Neural cell (in vitro differentiated cells): ENCODE measurements at regions not wholly inside any gene's neighbourhood (a gene's known extent, or its start where the extent isn't known, plus 50 kb on each side); places are given as distances from the start of the nearest gene placed in this dataset.

Experiments
- H2AFZ ChIP-seq: fragments of 200-600, 300-800 bp; sonication (generic), shearing (Covaris generic); 2 replicates; pipeline ENCODE4 v1.6.0; 2014; ENCODE audit warnings: low read depth, mild to moderate bottlenecking, antibody characterized with exemption, low read length, moderate library complexity
- H3F3A ChIP-seq: fragments of 200-600 bp; shearing (Covaris generic); 2 replicates; pipeline ENCODE4 v1.6.1; 2016; ENCODE audit warnings: mild to moderate bottlenecking, moderate library complexity, mixed read lengths, antibody characterized with exemption, low read length; ENCODE audit not compliant: insufficient read depth, poor library complexity, severe bottlenecking
- H3K27ac ChIP-seq: fragments of 200-600, 300-800 bp; sonication (generic), shearing (Covaris generic); 2 replicates; pipeline ENCODE4 v1.5.1; 2014; ENCODE audit warnings: mild to moderate bottlenecking, low read length, moderate library complexity
- H3K27me3 ChIP-seq: fragments of 300-800, 200-600 bp; sonication (generic), shearing (Covaris generic); 2 replicates; pipeline ENCODE4 v1.6.0; 2014; ENCODE audit warnings: mild to moderate bottlenecking, low read depth, low read length, moderate library complexity; ENCODE audit not compliant: insufficient read depth
- H3K36me3 ChIP-seq: fragments of 300-800, 200-600 bp; sonication (generic), shearing (Covaris generic); 2 replicates; pipeline ENCODE4 v1.5.1; 2014; ENCODE audit warnings: mild to moderate bottlenecking, antibody characterized with exemption, low read length, moderate library complexity; ENCODE audit not compliant: insufficient read depth
- H3K4me2 ChIP-seq: fragments of 300-800, 200-600 bp; sonication (generic), shearing (Covaris generic); 2 replicates; pipeline ENCODE4 v1.6.0; 2014; ENCODE audit warnings: mild to moderate bottlenecking, low read length
- H3K4me3 ChIP-seq: fragments of 300-800, 200-600 bp; sonication (generic), shearing (Covaris generic); 2 replicates; pipeline ENCODE4 v1.5.1; 2014; ENCODE audit warnings: mild to moderate bottlenecking, low read length, moderate library complexity
- H3K79me2 ChIP-seq: fragments of 200-600 bp; shearing (Covaris generic); replicated peaks from 2 replicates; pipeline ENCODE4 v1.6.0; 2014; ENCODE audit warnings: mild to moderate bottlenecking, low read length, moderate library complexity; ENCODE audit not compliant: insufficient read depth
- H3K9ac ChIP-seq: fragments of 300-800, 200-600 bp; sonication (generic), shearing (Covaris generic); 2 replicates; pipeline ENCODE4 v1.6.1; 2016; ENCODE audit warnings: mild to moderate bottlenecking, low read length, mixed read lengths
- H3K9me2 ChIP-seq: fragments of 200-600 bp; shearing (Covaris generic); 2 replicates; pipeline ENCODE4 v1.6.1; 2016; ENCODE audit warnings: mild to moderate bottlenecking, low read length, mixed read lengths; ENCODE audit not compliant: insufficient read depth
- H3K9me3 ChIP-seq: fragments of 200-600, 300-800 bp; sonication (generic), shearing (Covaris generic); 2 replicates; pipeline ENCODE4 v1.6.1; 2016; ENCODE audit warnings: mild to moderate bottlenecking, mixed run types, low read length, moderate library complexity, mixed read lengths
- H4K20me1 ChIP-seq: fragments of 200-600 bp; shearing (Covaris generic); 2 replicates; pipeline ENCODE4 v1.6.1; 2016; ENCODE audit warnings: mild to moderate bottlenecking, mixed run types; ENCODE audit not compliant: insufficient read depth
- CTCF ChIP-seq: fragments of 450-650 bp; IDR thresholded peaks from 2 replicates; pipeline ENCODE4 v1.5.1; 2014; ENCODE audit warnings: antibody characterized with exemption, mild to moderate bottlenecking, moderate library complexity; ENCODE audit not compliant: poor library complexity, severe bottlenecking
- EP300 ChIP-seq: fragments of 450-650 bp; conservative IDR thresholded peaks from 2 replicates; pipeline ENCODE4 v1.6.1; 2014; ENCODE audit warnings: antibody characterized with exemption, mild to moderate bottlenecking, moderate library complexity; ENCODE audit not compliant: poor library complexity, severe bottlenecking
- EZH2 ChIP-seq: fragments of 200-600, 300-800 bp; shearing (Covaris generic), sonication (generic); IDR thresholded peaks from 2 replicates; pipeline ENCODE4 v1.6.1; 2014; ENCODE audit warnings: antibody characterized with exemption, low read length, borderline replicate concordance, mild to moderate bottlenecking; ENCODE audit not compliant: insufficient read depth, poor library complexity, severe bottlenecking
- MXI1 ChIP-seq: fragments of 450-650 bp; conservative IDR thresholded peaks from 2 replicates; pipeline ENCODE4 v1.6.1; 2014; ENCODE audit warnings: antibody characterized with exemption, mild to moderate bottlenecking; ENCODE audit not compliant: poor library complexity, severe bottlenecking
- POLR2AphosphoS5 ChIP-seq: IDR thresholded peaks from 2 replicates; pipeline ENCODE4 v1.6.1; 2012
- RAD21 ChIP-seq: fragments of 450-650 bp; conservative IDR thresholded peaks from 2 replicates; pipeline ENCODE4 v1.6.1; 2014; ENCODE audit warnings: antibody characterized with exemption, mild to moderate bottlenecking, moderate library complexity
- SMC3 ChIP-seq: fragments of 450-650 bp; conservative IDR thresholded peaks from 2 replicates; pipeline ENCODE4 v1.6.1; 2014; ENCODE audit warnings: antibody characterized with exemption, mild to moderate bottlenecking, moderate library complexity; ENCODE audit not compliant: poor library complexity
- TAF1 ChIP-seq: IDR thresholded peaks from 2 replicates; pipeline ENCODE4 v1.6.1; 2012; ENCODE audit warnings: low read depth
- TF ChIP-seq, protein P1 (sequence below): IDR thresholded peaks from 2 replicates; pipeline ENCODE4 v1.6.1; 2012; ENCODE audit warnings: borderline replicate concordance

DNA sequence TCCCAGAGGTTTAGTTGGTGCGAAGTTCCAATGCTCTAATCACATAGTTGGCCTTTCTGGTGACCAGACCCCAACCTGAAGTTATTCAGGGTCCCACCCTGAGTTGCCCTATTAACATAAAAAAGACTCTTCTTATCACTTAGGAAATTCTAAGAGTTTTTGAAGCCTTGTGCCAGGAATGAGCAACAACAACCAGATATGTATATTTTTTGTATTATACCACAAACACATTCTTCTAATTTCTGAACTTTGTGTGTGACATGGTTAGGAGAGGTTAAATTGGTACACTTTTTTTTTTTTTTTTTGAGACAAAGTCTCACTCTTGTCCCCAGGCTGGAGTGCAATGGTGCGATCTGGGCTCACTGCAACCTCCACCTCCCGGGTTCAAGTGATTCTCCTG, 320.4 kb upstream of the PDE3A start (continued):
- TF ChIP-seq EP300 (no peak), RAD21 (no peak), TAF1 (no peak)

- Histone ChIP-seq H3K27me3 (no peaks in the 10 kb centered on the region), H3K4me3 (no peak overlapping the region), H3K27ac (no peak overlapping the region), H3K4me2 (no peak overlapping the region), H3K9ac (no peak overlapping the region), H3F3A (no peaks in the 10 kb centered on the region), H2AFZ (no peak overlapping the region), H3K79me2 (no peaks in the 10 kb centered on the region), H3K9me2 (no peaks in the 10 kb centered on the region), H3K9me3 (no peaks in the 10 kb centered on the region), H3K36me3 (no peaks in the 10 kb centered on the region), H4K20me1 (no peaks in the 10 kb centered on the region)
- TF ChIP-seq EP300 (no peak), CTCF (no peak), SMC3 (no peak), MXI1 (no peak), EZH2 (no peak), POLR2AphosphoS5 (no peak), TAF1 (no peak), RAD21 (no peak)
- TF ChIP-seq, protein P1, sequence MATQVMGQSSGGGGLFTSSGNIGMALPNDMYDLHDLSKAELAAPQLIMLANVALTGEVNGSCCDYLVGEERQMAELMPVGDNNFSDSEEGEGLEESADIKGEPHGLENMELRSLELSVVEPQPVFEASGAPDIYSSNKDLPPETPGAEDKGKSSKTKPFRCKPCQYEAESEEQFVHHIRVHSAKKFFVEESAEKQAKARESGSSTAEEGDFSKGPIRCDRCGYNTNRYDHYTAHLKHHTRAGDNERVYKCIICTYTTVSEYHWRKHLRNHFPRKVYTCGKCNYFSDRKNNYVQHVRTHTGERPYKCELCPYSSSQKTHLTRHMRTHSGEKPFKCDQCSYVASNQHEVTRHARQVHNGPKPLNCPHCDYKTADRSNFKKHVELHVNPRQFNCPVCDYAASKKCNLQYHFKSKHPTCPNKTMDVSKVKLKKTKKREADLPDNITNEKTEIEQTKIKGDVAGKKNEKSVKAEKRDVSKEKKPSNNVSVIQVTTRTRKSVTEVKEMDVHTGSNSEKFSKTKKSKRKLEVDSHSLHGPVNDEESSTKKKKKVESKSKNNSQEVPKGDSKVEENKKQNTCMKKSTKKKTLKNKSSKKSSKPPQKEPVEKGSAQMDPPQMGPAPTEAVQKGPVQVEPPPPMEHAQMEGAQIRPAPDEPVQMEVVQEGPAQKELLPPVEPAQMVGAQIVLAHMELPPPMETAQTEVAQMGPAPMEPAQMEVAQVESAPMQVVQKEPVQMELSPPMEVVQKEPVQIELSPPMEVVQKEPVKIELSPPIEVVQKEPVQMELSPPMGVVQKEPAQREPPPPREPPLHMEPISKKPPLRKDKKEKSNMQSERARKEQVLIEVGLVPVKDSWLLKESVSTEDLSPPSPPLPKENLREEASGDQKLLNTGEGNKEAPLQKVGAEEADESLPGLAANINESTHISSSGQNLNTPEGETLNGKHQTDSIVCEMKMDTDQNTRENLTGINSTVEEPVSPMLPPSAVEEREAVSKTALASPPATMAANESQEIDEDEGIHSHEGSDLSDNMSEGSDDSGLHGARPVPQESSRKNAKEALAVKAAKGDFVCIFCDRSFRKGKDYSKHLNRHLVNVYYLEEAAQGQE: no peak
Observed at GRCh38 chr12:20050221-20050620, 318.1 kb upstream of the PDE3A start.

DNA sequence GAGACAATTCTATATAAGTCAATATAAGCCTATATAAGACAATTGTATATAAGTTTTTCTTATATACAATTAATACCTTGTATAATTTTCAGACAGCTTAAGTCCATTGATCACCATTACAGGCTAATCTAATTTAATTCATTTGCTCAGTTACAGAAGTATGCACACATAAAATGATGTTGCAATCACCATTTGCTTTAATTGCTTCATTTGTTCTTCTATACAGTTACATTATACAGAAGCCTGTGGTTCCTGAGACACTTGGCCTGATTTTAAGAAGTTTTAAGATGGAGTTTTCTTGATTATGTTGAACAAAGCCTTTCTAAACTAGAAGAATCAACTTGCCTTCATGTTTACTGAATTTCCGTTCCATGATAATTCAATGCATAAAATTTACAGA, 314.6 kb upstream of the PDE3A start:
- Histone ChIP-seq H3K79me2 (no peaks in the 10 kb centered on the region), H3K27ac (no peak overlapping the region), H3K9me2 (no peaks in the 10 kb centered on the region), H3K4me2 (no peak overlapping the region), H3K9me3 (no peaks in the 10 kb centered on the region), H3F3A (no peaks in the 10 kb centered on the region), H3K4me3 (no peak overlapping the region), H3K27me3 (no peaks in the 10 kb centered on the region), H2AFZ (no peak overlapping the region), H3K36me3 (no peaks in the 10 kb centered on the region), H3K9ac (no peak overlapping the region), H4K20me1 (no peaks in the 10 kb centered on the region)
- TF ChIP-seq, protein P1: no peak
- TF ChIP-seq MXI1 (no peak), EP300 (no peak), POLR2AphosphoS5 (no peak), TAF1 (no peak), CTCF (no peak), SMC3 (no peak), RAD21 (no peak), EZH2 (no peak)
